HCT116 (cell line): ENCODE measurements at regions not wholly inside any gene's neighbourhood (a gene's known extent, or its start where the extent isn't known, plus 50 kb on each side); places are given as distances from the start of the nearest gene placed in this dataset.

Experiments
- CBX3 ChIP-seq: IDR thresholded peaks from 2 replicates; pipeline ENCODE4 v1.6.1; 2012; ENCODE audit warnings: low read depth
- CEBPB ChIP-seq: IDR thresholded peaks from 2 replicates; pipeline ENCODE4 v1.6.1; 2012; ENCODE audit warnings: low read depth
- POLR2A ChIP-seq: IDR thresholded peaks from 2 replicates; pipeline ENCODE4 v1.7.0; 2011; ENCODE audit warnings: borderline replicate concordance; ENCODE audit not compliant: insufficient read depth, insufficient read length; ENCODE audit errors: extremely low read depth
- RAD21 ChIP-seq: IDR thresholded peaks from 2 replicates; pipeline ENCODE4 v1.6.1; 2012; ENCODE audit warnings: low read depth, mild to moderate bottlenecking
- ZFX ChIP-seq: fragments of 450-650 bp; IDR thresholded peaks from 2 replicates; pipeline ENCODE4 v1.6.1; 2017
- TF ChIP-seq, protein P1 (sequence below): IDR thresholded peaks from 2 replicates; pipeline ENCODE4 v1.6.1; 2012; ENCODE audit warnings: low read depth
- TF ChIP-seq, protein P2 (sequence below), 3 experiments: fragments of 200-600 bp in 1 of 3; sonication (generic) in 1 of 3; IDR thresholded peaks in 2 of 3; conservative IDR thresholded peaks in 1 of 3; 2 replicates each; pipeline ENCODE4 v1.5.1; 2012 to 2017; ENCODE audit warnings: low read depth in 2 of 3, low read length in 2 of 3, antibody characterized with exemption in 1 of 3, borderline replicate concordance in 1 of 3, control low read depth in 1 of 3, mild to moderate bottlenecking in 1 of 3, mixed read lengths in 1 of 3, mixed run types in 1 of 3, moderate library complexity in 1 of 3; ENCODE audit not compliant: insufficient read depth in 1 of 3
- TF ChIP-seq, protein P3 (sequence below): IDR thresholded peaks from 2 replicates; pipeline ENCODE4 v1.6.1; 2012
- TF ChIP-seq, protein P4 (sequence below): IDR thresholded peaks from 2 replicates; pipeline ENCODE4 v1.6.1; 2011; ENCODE audit warnings: mild to moderate bottlenecking, low read length, moderate library complexity; ENCODE audit not compliant: insufficient replicate concordance; ENCODE audit errors: extremely low read depth

DNA sequence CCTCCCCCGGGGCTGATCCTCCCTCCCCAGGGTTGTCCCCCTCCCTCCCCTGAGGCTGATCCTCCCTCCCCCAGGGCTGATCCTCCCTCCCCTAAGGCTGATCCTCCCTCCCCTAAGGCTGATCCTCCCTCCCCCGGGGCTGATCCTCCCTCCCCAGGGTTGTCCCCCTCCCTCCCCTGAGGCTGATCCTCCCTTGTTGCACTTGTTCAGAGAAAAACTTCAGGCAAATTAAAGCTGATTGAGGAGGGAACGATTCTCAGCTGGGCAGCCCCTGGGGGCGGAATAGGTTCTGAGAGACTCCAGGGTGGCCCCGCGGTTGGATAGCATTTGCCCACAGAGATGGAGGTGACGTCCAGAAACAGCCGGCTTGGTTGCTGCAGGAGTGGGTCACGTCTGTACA lies 110.7 kb upstream of the ADRA2C start:
- TF ChIP-seq CEBPB (no peak), ZFX (no peak), POLR2A (no peak), RAD21 (no peak), CBX3 (no peak)
- TF ChIP-seq, protein P1, sequence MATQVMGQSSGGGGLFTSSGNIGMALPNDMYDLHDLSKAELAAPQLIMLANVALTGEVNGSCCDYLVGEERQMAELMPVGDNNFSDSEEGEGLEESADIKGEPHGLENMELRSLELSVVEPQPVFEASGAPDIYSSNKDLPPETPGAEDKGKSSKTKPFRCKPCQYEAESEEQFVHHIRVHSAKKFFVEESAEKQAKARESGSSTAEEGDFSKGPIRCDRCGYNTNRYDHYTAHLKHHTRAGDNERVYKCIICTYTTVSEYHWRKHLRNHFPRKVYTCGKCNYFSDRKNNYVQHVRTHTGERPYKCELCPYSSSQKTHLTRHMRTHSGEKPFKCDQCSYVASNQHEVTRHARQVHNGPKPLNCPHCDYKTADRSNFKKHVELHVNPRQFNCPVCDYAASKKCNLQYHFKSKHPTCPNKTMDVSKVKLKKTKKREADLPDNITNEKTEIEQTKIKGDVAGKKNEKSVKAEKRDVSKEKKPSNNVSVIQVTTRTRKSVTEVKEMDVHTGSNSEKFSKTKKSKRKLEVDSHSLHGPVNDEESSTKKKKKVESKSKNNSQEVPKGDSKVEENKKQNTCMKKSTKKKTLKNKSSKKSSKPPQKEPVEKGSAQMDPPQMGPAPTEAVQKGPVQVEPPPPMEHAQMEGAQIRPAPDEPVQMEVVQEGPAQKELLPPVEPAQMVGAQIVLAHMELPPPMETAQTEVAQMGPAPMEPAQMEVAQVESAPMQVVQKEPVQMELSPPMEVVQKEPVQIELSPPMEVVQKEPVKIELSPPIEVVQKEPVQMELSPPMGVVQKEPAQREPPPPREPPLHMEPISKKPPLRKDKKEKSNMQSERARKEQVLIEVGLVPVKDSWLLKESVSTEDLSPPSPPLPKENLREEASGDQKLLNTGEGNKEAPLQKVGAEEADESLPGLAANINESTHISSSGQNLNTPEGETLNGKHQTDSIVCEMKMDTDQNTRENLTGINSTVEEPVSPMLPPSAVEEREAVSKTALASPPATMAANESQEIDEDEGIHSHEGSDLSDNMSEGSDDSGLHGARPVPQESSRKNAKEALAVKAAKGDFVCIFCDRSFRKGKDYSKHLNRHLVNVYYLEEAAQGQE = no peak
- TF ChIP-seq, protein P2, sequence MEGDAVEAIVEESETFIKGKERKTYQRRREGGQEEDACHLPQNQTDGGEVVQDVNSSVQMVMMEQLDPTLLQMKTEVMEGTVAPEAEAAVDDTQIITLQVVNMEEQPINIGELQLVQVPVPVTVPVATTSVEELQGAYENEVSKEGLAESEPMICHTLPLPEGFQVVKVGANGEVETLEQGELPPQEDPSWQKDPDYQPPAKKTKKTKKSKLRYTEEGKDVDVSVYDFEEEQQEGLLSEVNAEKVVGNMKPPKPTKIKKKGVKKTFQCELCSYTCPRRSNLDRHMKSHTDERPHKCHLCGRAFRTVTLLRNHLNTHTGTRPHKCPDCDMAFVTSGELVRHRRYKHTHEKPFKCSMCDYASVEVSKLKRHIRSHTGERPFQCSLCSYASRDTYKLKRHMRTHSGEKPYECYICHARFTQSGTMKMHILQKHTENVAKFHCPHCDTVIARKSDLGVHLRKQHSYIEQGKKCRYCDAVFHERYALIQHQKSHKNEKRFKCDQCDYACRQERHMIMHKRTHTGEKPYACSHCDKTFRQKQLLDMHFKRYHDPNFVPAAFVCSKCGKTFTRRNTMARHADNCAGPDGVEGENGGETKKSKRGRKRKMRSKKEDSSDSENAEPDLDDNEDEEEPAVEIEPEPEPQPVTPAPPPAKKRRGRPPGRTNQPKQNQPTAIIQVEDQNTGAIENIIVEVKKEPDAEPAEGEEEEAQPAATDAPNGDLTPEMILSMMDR (IDR thresholded peaks at IDR 0.05 in 2 of 3, conservative IDR thresholded peaks at IDR 0.05 in 1 of 3; ENCODE audit: borderline replicate concordance in 1 of 3, insufficient read depth in 1 of 3, low read depth in 2 of 3, low read length in 2 of 3) = no peak
- TF ChIP-seq, protein P3, sequence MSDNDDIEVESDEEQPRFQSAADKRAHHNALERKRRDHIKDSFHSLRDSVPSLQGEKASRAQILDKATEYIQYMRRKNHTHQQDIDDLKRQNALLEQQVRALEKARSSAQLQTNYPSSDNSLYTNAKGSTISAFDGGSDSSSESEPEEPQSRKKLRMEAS = no peak
- TF ChIP-seq, protein P4, sequence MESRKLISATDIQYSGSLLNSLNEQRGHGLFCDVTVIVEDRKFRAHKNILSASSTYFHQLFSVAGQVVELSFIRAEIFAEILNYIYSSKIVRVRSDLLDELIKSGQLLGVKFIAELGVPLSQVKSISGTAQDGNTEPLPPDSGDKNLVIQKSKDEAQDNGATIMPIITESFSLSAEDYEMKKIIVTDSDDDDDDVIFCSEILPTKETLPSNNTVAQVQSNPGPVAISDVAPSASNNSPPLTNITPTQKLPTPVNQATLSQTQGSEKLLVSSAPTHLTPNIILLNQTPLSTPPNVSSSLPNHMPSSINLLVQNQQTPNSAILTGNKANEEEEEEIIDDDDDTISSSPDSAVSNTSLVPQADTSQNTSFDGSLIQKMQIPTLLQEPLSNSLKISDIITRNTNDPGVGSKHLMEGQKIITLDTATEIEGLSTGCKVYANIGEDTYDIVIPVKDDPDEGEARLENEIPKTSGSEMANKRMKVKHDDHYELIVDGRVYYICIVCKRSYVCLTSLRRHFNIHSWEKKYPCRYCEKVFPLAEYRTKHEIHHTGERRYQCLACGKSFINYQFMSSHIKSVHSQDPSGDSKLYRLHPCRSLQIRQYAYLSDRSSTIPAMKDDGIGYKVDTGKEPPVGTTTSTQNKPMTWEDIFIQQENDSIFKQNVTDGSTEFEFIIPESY = no peak
